ENCODE measurements at regions not wholly inside any gene's neighbourhood (a gene's known extent, or its start where the extent isn't known, plus 50 kb on each side); places are given as distances from the start of the nearest gene placed in this dataset.

GRCh38 chr18:8995096-8995495 is 107.4 kb upstream of the NDUFV2 start:
- no peak for DNase-seq (ENCODE audit: low read depth in 1 of 2, low spot score in 1 of 2)
- TF ChIP-seq GABPA (IDR thresholded peaks at IDR 0.05; ENCODE audit: low read depth) (no peak), REST (IDR thresholded peaks at IDR 0.05; ENCODE audit: insufficient replicate concordance, low read depth) (no peak), SPI1 (IDR thresholded peaks at IDR 0.05; ENCODE audit: borderline replicate concordance, low read depth) (no peak), CTCF (IDR thresholded peaks at IDR 0.05; ENCODE audit: insufficient read depth, low read length) (no peak), POLR2AphosphoS5 (IDR thresholded peaks at IDR 0.05; ENCODE audit: low read depth) (no peak)
- H3K4me3 ChIP-seq (replicated peaks; ENCODE audit: insufficient read depth, low read length) = no peak overlapping the region
- no peak overlapping the region for H3K27ac ChIP-seq (replicated peaks)
- no peaks in the 10 kb centered on the region for H3K27me3 ChIP-seq (ENCODE audit: insufficient read depth, poor library complexity, severe bottlenecking)

- Histone ChIP-seq H3K27me3 (ENCODE audit: insufficient read depth, poor library complexity, severe bottlenecking) (no peaks in the 10 kb centered on the region), H3K27ac (replicated peaks) (no peak overlapping the region), H3K4me3 (replicated peaks; ENCODE audit: insufficient read depth, low read length) (no peak overlapping the region)
- TF ChIP-seq SPI1 (IDR thresholded peaks at IDR 0.05; ENCODE audit: borderline replicate concordance, low read depth) (peak; percentile 21; the same call in 1 of the 2 replicates), POLR2AphosphoS5 (IDR thresholded peaks at IDR 0.05; ENCODE audit: low read depth) (no peak)
- peak; percentile 70 to 82 for DNase-seq (ENCODE audit: low read depth in 1 of 2, low spot score in 1 of 2)
Observed at GRCh38 chr18:8996771-8997432, 105.6 kb upstream of the NDUFV2 start.

GRCh38 chr18:8997634-8998033 is 104.9 kb upstream of the NDUFV2 start:
- no peak overlapping the region for H3K27ac ChIP-seq (replicated peaks)
- no peaks in the 10 kb centered on the region for H3K27me3 ChIP-seq (ENCODE audit: insufficient read depth, poor library complexity, severe bottlenecking)
- DNase-seq (ENCODE audit: low read depth in 1 of 2, low spot score in 1 of 2) = no peak
- H3K4me3 ChIP-seq (replicated peaks; ENCODE audit: insufficient read depth, low read length) = no peak overlapping the region
- TF ChIP-seq CTCF (IDR thresholded peaks at IDR 0.05; ENCODE audit: insufficient read depth, low read length) (no peak), POLR2AphosphoS5 (IDR thresholded peaks at IDR 0.05; ENCODE audit: low read depth) (no peak), REST (IDR thresholded peaks at IDR 0.05; ENCODE audit: insufficient replicate concordance, low read depth) (no peak), SPI1 (IDR thresholded peaks at IDR 0.05; ENCODE audit: borderline replicate concordance, low read depth) (no peak), GABPA (IDR thresholded peaks at IDR 0.05; ENCODE audit: low read depth) (no peak)

GRCh38 chr18:8998481-8999217 is 103.8 kb upstream of the NDUFV2 start:
- no peaks in the 10 kb centered on the region for H3K27me3 ChIP-seq (ENCODE audit: insufficient read depth, poor library complexity, severe bottlenecking)
- H3K4me3 ChIP-seq (replicated peaks; ENCODE audit: insufficient read depth, low read length) = no peak overlapping the region
- no peak overlapping the region for H3K27ac ChIP-seq (replicated peaks)
- TF ChIP-seq CTCF (IDR thresholded peaks at IDR 0.05; ENCODE audit: insufficient read depth, low read length) (no peak), REST (IDR thresholded peaks at IDR 0.05; ENCODE audit: insufficient replicate concordance, low read depth) (no peak), POLR2AphosphoS5 (IDR thresholded peaks at IDR 0.05; ENCODE audit: low read depth) (no peak), SPI1 (IDR thresholded peaks at IDR 0.05; ENCODE audit: borderline replicate concordance, low read depth) (no peak)
- no peak for DNase-seq (ENCODE audit: low read depth in 1 of 2, low spot score in 1 of 2)

All from HL-60 (cell line).